NCI-H69 (cell line): ENCODE measurements at regions not wholly inside any gene's neighbourhood (a gene's known extent, or its start where the extent isn't known, plus 50 kb on each side); places are given as distances from the start of the nearest gene placed in this dataset.
"Not testable (repeated sequence)": the region's sequence is repeated elsewhere in the genome, so short reads cannot be mapped to it uniquely, and the experiment has no call there.

ENCODE experiments used
- DNase-seq: peaks from one replicate; lab custom pipeline; 2025; lab: John Stamatoyannopoulos, UW

DNA sequence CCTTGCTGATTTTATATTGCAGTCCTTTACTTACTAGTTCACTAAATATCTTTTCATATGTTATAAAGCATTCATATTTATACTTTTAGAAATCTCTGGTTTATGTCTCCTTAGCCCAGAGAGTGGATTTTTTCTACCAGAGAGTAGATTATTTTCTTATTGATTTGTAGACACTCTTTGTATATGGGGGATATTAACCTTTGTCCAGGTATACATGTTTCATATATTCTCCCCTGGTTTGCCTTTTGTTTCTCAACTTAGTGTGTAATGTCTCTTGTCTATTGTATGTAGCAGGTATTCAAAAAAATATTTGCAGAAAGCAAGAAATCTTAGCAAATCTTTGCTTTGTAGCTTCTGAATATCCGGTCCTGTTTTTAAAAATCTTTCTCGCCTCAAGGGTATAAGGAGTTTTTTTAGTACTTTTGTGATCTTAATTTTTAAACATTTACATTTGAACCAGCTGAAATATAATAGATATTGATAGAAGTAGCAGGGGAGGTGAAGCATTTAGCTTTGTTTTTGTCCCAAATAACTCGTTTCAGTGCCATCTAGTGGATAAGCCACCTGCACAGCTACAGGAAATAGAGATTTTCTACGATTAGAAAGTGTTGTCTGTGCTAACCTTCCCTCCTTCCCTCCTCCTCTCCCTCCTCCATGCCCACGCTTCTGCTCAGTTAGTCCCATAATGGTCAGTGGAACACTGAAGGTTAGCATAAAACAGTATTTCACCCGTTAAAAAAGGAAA, 97.0 kb downstream of the PHETA1 start:
- peak; percentile 45 for DNase-seq

- DNase-seq, result no peak
Measured at GRCh38 chr12:111270774-111271173, 98.1 kb downstream of the PHETA1 start.

GRCh38 chr12:111270239-111270638, 98.7 kb downstream of the PHETA1 start:
- DNase-seq, result peak; percentile 50

GRCh38 chr12:111269718-111270117, 99.2 kb downstream of the PHETA1 start:
- no peak for DNase-seq

DNA sequence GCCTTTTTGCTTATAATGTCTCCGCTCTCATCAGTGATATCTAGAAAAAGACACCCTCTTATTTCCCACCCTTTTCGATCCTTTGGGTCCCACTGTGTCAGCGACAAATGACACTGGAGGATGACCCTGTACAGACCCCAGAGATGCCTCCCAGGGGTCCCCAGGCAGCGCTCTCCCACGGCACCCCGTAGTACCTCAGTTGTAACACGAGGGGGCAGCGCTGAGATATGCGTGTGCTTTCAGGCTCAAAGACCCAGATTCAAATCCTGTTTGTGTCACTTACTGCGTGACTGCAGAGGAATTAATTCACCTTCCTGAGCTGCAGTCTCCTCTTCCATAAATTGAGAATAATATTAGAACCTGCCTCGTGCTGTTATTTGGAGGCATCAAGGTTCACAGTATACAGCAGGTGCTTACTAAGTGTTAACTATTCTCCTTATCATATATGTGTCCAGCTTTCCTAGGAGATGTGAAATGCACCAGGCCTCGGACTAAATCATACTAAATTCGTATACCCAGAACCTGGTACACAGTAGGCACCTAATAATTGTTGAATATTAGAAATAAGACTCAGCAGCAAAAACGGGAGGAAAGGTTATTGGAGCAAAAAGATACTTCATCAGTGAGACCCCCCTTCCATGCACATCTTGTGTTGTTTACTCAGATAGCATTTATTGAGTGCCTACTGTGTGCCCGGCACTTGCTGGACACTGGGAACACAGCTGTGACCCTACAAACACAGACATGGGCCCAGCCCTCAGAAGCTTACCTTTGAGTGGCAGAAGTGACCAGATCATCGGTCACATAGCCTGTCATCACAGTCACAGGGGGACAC, 99.9 kb downstream of the PHETA1 start:
- peak; percentile 62 for DNase-seq

- no peak for DNase-seq
Measured at GRCh38 chr12:111267144-111267543, 101.8 kb downstream of the PHETA1 start.

GRCh38 chr12:111261911-111262676, 106.8 kb downstream of the PHETA1 start:
- DNase-seq, result peak; percentile 64

DNA sequence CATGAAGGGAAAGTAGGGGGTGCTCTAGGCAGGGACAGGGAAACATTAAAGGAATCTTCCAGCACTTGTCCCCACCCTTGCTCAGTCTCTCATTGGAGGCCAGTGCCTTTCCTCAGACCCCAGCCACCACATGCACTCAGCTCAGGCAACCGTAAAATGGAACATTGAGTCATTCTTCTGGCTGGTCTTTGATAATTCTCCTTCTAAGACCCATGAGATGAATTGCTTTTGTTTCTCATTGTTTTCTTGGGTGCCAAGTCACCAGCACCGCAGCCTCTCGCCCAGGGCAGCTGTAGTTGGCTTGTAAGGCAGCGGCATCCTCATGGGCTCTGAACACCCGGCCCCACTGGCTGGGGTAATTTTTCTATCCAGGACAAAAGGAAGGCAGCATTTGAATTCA, 108.2 kb downstream of the PHETA1 start:
- DNase-seq, result no peak

GRCh38 chr12:111259231-111259630, 109.7 kb downstream of the PHETA1 start:
- no peak for DNase-seq

DNA sequence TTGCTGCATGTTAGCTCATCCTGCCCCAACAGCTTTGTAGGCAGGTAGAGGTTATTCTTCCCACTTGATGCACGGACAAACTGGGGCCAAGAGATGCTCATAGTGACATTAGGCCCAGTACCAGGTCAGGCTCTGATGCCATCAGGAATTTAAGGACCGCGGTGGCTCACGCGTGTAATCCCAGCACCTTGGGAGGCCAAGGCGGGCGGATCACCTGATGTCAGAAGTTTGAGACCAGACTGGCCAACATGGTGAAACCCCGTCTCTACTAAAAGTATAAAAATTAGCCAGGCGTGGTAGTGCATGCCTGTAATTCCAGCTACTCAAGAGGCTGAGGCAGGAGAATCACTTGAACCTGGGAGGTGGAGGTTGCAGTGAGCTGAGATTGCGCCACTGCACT, 110.8 kb downstream of the PHETA1 start:
- DNase-seq, result not testable (repeated sequence)

GRCh38 chr12:111257435-111257902, 111.4 kb downstream of the PHETA1 start:
- DNase-seq, result no peak

DNA sequence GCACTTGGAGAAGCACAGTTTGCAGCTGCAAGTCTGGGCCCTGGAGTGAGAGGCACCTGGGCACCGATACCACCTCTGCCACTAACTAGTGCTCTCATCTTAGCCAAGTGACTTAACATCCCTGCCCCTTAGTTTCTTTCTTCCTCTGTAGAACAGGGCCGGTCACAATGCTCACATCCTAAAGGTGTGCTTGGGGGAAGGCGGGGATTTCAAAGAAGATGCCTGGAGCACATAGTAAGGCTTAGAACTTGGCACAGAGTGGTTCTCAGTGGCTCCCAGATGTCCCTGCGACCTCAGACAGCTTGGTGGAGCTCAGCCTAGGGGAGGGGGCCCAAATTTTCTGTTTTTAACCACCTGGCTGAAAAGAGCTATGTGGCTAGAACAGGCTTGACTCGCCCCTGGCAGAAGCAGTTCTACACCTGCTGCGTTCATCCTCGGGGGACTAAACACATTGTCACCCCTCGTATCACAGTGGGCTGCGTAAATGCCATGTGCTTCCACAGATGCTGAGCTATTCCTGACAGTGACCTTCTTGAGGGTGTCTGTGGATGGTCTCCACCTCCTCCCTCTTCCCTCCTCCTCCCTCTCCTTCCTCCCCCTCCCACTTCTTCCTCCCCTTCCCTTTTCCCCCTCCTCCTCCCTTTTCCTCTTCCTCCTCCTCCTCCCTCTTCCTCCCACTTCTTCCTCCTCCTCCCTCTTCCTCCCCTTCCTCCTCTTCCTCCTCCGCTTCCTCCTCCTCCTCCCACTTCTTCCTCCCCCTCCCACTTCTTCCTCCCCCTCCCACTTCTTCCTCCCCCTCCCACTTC, 112.1 kb downstream of the PHETA1 start:
- DNase-seq, result peak; percentile 56

DNA sequence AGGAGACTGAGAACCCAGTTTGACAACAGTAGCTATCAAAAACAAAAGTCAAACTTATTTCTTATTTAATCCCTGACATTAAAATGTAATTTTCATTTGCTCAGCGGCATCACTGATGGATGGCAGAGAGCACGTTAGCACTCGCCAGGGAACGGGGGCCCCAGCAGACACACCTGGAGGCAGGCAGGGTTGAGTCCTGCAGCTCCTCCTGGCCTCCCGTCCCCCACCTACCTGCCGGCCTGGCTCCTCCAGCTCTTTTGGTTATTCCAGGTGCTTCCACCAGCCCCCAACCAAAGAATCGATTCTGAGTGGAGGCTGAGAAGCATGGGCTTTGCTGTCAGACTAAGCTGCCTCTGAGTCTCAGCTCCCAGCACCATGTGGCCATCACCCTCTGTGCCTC, 113.6 kb downstream of the PHETA1 start:
- no peak for DNase-seq

DNA sequence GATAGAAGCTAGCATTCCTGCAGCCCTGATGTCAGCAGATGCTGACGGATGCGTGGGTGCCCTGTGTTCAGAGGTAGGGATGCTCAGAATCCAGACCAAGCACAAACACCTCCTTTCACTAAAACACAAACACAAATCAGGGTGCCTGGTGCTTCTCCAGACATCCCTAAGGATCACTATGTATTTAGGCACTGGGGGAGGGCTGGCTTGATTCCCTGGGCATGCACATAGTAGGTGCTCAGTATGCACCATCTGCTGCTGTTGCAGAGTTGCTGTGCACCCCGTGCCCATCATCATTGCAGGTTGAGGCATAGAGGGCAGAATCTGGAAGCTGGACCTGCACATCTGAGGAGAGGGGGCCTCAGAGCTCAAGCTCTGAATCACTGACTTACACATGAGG, 114.8 kb downstream of the PHETA1 start:
- no peak for DNase-seq

DNA sequence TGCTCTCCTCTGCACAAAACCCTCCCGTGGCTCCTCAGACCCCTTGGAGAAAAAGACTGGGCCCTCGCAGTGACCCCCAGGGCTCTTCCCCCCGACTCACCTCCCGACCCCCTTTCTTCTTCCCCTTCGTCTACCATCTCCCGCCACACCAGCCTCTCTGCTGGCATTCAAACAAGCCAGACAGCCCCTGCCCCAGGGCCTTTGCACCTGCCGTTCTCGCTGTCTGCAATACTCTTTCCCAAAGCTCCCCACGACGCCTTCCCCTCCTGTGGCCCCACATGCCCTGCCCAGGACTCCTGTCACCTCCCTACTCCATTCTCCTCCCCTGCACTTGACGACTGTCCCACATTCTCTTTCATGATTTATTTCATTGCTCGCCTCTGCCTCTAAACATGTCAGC, 115.7 kb downstream of the PHETA1 start:
- no peak for DNase-seq

GRCh38 chr12:111251787-111252186, 117.1 kb downstream of the PHETA1 start:
- no peak for DNase-seq

- no peak for DNase-seq
Measured at GRCh38 chr12:111251058-111251730, 117.7 kb downstream of the PHETA1 start.

DNA sequence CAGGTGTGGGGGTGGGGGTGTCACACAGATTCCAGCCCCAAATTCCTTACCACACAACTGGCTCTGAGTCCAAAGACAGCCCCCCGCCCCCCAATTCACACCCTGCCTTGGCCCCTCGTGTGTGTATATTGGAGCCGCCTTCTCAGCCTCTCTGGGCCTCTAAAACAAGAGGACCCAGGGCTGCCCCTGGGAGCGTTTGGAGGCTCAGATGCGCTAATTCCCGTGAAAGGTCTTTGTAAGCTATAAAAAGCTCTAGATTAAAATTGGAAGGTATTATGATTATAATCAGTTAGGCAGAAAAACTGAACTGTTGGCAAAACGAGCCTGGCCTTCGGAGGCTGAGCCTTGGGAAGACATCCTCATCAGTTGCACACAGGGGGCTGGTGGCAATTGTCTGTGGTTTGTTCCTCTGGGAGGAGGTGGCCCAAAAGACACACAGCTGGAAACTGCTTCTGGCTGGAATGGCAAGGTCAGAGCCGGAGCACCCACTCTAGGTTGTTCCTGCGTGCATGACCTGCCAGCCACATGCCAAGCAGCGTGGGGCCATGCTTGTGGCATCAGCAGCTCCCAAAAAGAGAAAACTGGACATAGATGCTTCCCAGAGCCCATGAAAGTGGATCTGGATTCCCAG, 118.5 kb downstream of the PHETA1 start:
- no peak for DNase-seq

DNA sequence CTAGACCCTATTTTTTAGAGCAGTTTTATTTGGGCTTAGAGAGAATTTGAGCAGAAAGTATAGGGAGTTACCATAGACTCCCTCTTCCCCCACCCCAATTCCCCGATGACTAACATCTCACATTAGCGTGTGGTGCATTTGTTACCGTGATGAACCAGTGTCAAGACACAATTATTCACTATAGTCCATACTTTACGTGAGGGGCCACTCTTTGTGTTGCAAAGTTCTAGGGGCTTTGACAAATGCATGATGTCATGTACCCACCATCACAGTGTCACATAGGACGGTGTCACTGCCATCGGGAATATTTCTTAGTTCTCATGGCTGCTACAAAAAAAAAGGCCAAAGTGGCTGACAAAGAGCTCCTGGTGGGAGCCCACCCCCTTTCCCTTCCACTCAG, 119.1 kb downstream of the PHETA1 start:
- DNase-seq, result no peak

DNA sequence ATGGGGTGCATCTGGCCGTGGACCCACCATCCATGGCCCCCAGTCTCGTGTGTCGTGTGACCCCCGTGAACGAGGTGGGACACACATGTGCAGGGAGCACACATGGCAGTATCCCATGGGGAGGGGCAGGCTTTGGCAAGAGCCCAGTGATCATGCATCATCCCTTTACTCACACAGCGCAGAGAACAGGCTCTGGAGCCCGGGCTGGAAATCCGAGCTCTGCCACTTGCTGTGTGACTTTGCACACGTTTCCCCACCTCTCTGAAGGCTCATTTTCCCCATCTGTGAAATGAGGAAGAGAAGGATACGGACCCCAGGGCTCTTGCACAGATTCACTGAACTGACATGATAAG, 119.9 kb downstream of the PHETA1 start:
- DNase-seq, result peak; percentile 54
